ENCODE measurements at regions not wholly inside any gene's neighbourhood (a gene's known extent, or its start where the extent isn't known, plus 50 kb on each side); places are given as distances from the start of the nearest gene placed in this dataset.

- Mint-ChIP-seq H3K4me1 (ENCODE audit: low read depth) (no peaks in the 10 kb centered on the region), H3K27ac (no peak overlapping the region), H3K36me3 (ENCODE audit: low read depth) (no peaks in the 10 kb centered on the region), H3K9me3 (no peaks in the 10 kb centered on the region), H3K27me3 (peaks cover 4% of the 10 kb centered on the region), H3K4me3 (no peak overlapping the region)
- Histone ChIP-seq H3K4me3 (ENCODE audit: low read length) (no peak overlapping the region), H3K27me3 (ENCODE audit: control insufficient read depth in 1 of 2, insufficient read depth in 2 of 2, low read length in 2 of 2) (peaks cover 0 to 2% of the 10 kb centered on the region in 2 experiments), H3K36me3 (ENCODE audit: insufficient read depth, low read length) (no peaks in the 10 kb centered on the region), H3K9me3 (ENCODE audit: control insufficient read depth in 1 of 2, insufficient read depth in 1 of 2, low read length in 2 of 2) (peaks cover 0 to 4% of the 10 kb centered on the region in 2 experiments), H3K4me1 (ENCODE audit: insufficient read depth, low read length) (no peaks in the 10 kb centered on the region), H3K27ac (ENCODE audit: low read depth in 1 of 2, low read length in 2 of 2) (no peak overlapping the region)
- ChIA-PET CTCF (no interaction called here), POLR2A (no interaction called here)
- intact Hi-C loops (cut with DNase I, micrococcal nuclease) = no loop called here
- DNase-seq = no peak
- ATAC-seq (ENCODE audit: poor library complexity) = no peak
- TF ChIP-seq, protein P1, sequence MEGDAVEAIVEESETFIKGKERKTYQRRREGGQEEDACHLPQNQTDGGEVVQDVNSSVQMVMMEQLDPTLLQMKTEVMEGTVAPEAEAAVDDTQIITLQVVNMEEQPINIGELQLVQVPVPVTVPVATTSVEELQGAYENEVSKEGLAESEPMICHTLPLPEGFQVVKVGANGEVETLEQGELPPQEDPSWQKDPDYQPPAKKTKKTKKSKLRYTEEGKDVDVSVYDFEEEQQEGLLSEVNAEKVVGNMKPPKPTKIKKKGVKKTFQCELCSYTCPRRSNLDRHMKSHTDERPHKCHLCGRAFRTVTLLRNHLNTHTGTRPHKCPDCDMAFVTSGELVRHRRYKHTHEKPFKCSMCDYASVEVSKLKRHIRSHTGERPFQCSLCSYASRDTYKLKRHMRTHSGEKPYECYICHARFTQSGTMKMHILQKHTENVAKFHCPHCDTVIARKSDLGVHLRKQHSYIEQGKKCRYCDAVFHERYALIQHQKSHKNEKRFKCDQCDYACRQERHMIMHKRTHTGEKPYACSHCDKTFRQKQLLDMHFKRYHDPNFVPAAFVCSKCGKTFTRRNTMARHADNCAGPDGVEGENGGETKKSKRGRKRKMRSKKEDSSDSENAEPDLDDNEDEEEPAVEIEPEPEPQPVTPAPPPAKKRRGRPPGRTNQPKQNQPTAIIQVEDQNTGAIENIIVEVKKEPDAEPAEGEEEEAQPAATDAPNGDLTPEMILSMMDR (IDR thresholded peaks at IDR 0.05) = no peak
These were observed 296.7 kb upstream of the IRX5 start for GRCh38 chr16:54633943-54634362.

GRCh38 chr16:54632322-54633220, 298.1 kb upstream of the IRX5 start:
- ChIA-PET CTCF (no interaction called here), POLR2A (no interaction called here)
- Histone ChIP-seq H3K27ac (ENCODE audit: low read depth in 1 of 2, low read length in 2 of 2) (no peak overlapping the region), H3K27me3 (ENCODE audit: control insufficient read depth in 1 of 2, insufficient read depth in 2 of 2, low read length in 2 of 2) (peaks cover 0 to 2% of the 10 kb centered on the region in 2 experiments), H3K9me3 (ENCODE audit: control insufficient read depth in 1 of 2, insufficient read depth in 1 of 2, low read length in 2 of 2) (peaks cover 0 to 4% of the 10 kb centered on the region in 2 experiments), H3K4me3 (ENCODE audit: low read length) (no peak overlapping the region), H3K36me3 (ENCODE audit: insufficient read depth, low read length) (no peaks in the 10 kb centered on the region), H3K4me1 (ENCODE audit: insufficient read depth, low read length) (no peaks in the 10 kb centered on the region)
- Mint-ChIP-seq H3K4me1 (ENCODE audit: low read depth) (no peaks in the 10 kb centered on the region), H3K27me3 (peaks cover 4% of the 10 kb centered on the region), H3K36me3 (ENCODE audit: low read depth) (no peaks in the 10 kb centered on the region), H3K9me3 (no peaks in the 10 kb centered on the region), H3K4me3 (no peak overlapping the region), H3K27ac (no peak overlapping the region)
- no peak for ATAC-seq (ENCODE audit: poor library complexity)
- DNase-seq = no peak
- intact Hi-C loops (cut with DNase I, micrococcal nuclease) = no loop called here
- TF ChIP-seq, protein P1 (IDR thresholded peaks at IDR 0.05) = no peak

DNA sequence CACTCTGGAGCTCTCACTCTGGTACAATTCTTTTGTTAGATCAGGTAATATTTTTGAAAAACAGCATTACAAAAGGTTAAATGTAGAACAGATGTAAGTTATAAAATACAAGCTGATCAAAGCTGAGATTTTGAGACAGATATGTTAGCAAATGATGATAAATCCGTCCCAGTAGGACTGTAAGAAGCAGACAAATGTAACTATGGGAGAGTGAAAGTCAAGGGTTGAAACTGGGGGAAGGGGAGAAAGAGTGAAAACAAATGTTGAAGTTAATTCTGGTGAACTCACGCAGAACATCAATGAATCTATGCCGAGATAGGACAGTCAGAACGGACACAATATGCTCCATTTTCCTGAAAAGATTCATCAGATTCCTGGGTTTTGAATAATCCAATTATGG, 298.9 kb upstream of the IRX5 start:
- H3K27ac ChIP-seq (ENCODE audit: low read depth in 1 of 2, low read length in 2 of 2) = no peak overlapping the region
- CTCF ChIA-PET = no interaction called here
- TF ChIP-seq, protein P1 (IDR thresholded peaks at IDR 0.05) = no peak
- POLR2A ChIA-PET = no interaction called here
- no peak overlapping the region for H3K4me3 ChIP-seq (ENCODE audit: low read length)
- ATAC-seq (ENCODE audit: poor library complexity) (no peak), DNase-seq (no peak)
- no peaks in the 10 kb centered on the region for H3K4me1 ChIP-seq (ENCODE audit: insufficient read depth, low read length)
- peaks cover 4% of the 10 kb centered on the region for H3K27me3 Mint-ChIP-seq
- H3K9me3 Mint-ChIP-seq = no peaks in the 10 kb centered on the region
- H3K27me3 ChIP-seq (ENCODE audit: control insufficient read depth in 1 of 2, insufficient read depth in 2 of 2, low read length in 2 of 2) = no peaks in the 10 kb centered on the region
- H3K36me3 Mint-ChIP-seq (ENCODE audit: low read depth) = no peaks in the 10 kb centered on the region
- H3K36me3 ChIP-seq (ENCODE audit: insufficient read depth, low read length) = no peaks in the 10 kb centered on the region
- H3K4me3 Mint-ChIP-seq = no peak overlapping the region
- H3K27ac Mint-ChIP-seq = no peak overlapping the region
- intact Hi-C loops (cut with DNase I, micrococcal nuclease) = no loop called here
- H3K4me1 Mint-ChIP-seq (ENCODE audit: low read depth) = no peaks in the 10 kb centered on the region
- peaks cover 0 to 4% of the 10 kb centered on the region in 2 experiments for H3K9me3 ChIP-seq (ENCODE audit: control insufficient read depth in 1 of 2, insufficient read depth in 1 of 2, low read length in 2 of 2)

Data from CD4-positive, alpha-beta T cell (primary cell).